ENCODE measurements at regions not wholly inside any gene's neighbourhood (a gene's known extent, or its start where the extent isn't known, plus 50 kb on each side); places are given as distances from the start of the nearest gene placed in this dataset.
A peak's percentile ranks its signal among the peaks of the same experiment; 100 is the strongest.

DNA sequence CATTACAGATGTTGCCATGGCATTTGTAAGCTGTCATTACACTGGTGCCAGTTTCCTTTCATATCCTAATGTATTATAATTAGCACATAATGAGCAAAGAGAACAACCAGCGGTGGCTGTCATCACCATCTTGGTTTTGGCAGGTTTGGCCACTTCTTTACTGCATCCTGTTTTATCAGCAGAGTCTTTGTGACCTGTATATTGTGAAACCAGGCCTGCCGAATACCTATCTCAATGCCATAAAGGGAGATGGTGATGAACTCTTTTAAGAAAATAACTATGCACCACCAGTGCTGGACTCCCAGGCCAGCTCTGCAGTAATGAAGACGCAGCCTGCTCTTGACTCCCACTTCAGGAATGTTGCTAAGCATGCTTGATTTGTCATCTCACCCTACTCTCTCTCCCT, 458.1 kb upstream of the NR2F2 start:
- Histone ChIP-seq H3K27me3 (replicated peaks; ENCODE audit: insufficient read depth) (no peaks in the 10 kb centered on the region), H3K9me3 (no peaks in the 10 kb centered on the region), H3K4me3 (no peak overlapping the region), H3K27ac (no peak overlapping the region), H3K36me3 (no peaks in the 10 kb centered on the region), H3K4me1 (replicated peaks) (no peaks in the 10 kb centered on the region)
- TF ChIP-seq POLR2AphosphoS5 (IDR thresholded peaks at IDR 0.05): no peak
- TF ChIP-seq POLR2A (IDR thresholded peaks at IDR 0.05): no peak
- TF ChIP-seq, protein P1, sequence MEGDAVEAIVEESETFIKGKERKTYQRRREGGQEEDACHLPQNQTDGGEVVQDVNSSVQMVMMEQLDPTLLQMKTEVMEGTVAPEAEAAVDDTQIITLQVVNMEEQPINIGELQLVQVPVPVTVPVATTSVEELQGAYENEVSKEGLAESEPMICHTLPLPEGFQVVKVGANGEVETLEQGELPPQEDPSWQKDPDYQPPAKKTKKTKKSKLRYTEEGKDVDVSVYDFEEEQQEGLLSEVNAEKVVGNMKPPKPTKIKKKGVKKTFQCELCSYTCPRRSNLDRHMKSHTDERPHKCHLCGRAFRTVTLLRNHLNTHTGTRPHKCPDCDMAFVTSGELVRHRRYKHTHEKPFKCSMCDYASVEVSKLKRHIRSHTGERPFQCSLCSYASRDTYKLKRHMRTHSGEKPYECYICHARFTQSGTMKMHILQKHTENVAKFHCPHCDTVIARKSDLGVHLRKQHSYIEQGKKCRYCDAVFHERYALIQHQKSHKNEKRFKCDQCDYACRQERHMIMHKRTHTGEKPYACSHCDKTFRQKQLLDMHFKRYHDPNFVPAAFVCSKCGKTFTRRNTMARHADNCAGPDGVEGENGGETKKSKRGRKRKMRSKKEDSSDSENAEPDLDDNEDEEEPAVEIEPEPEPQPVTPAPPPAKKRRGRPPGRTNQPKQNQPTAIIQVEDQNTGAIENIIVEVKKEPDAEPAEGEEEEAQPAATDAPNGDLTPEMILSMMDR (IDR thresholded peaks at IDR 0.05): no peak
- WGBS: 84% methylated on average over 3 of the region's 3 CpGs
- intact Hi-C loops (cut with DNase I): no loop called here
- DNase-seq (ENCODE audit: low spot score): no peak

DNA sequence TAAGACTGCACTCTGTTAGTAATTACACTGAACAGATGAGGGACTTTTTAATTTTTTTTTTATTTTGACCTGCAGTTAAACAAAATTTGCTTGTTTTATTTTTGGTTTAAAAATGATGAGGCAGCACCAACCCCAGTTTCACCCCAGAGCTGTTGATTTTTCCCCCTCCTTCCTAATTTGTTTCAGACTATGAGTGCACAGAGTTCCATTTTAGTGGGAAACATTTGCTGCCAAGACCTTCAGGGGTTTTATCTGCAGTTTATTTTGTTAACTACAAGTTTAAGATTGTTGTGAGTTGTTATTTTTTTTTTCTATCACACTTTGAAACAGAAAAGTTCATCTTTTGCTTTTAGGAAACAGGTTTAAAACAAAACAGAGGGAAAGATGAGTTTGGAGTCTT, 455.9 kb upstream of the NR2F2 start:
- H3K4me1 ChIP-seq (replicated peaks): no peaks in the 10 kb centered on the region
- no peaks in the 10 kb centered on the region for H3K9me3 ChIP-seq
- TF ChIP-seq, protein P1 (IDR thresholded peaks at IDR 0.05): no peak
- TF ChIP-seq POLR2AphosphoS5 (IDR thresholded peaks at IDR 0.05): no peak
- TF ChIP-seq POLR2A (IDR thresholded peaks at IDR 0.05): no peak
- H3K4me3 ChIP-seq: no peak overlapping the region
- intact Hi-C loops (cut with DNase I): no loop called here
- no peaks in the 10 kb centered on the region for H3K27me3 ChIP-seq (replicated peaks; ENCODE audit: insufficient read depth)
- DNase-seq (ENCODE audit: low spot score): no peak
- H3K36me3 ChIP-seq: no peaks in the 10 kb centered on the region
- H3K27ac ChIP-seq: no peak overlapping the region

DNA sequence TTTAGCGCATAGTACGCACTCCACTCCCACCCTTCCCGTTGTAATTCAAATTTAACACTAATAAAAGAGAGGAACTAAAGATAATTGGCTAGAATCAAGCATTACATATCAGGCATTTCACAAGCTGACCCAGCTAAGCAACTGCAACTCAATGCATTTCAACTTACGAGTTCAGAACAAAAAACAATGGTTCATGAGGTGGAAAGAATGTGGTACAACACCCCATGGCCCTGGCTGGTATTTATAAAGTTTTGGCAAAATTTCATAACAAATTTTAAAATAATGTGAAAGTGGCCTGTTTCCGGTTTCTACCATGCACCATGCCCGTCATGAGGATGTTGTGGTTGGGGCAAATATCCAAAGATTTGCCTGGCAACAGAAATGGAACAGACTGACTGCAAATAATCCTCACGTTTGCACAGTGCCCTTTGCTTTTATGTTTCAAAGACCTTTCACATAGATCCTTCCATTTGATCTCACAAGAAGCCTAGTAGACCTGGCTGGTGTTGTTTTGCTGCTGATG, 455.3 kb upstream of the NR2F2 start:
- Histone ChIP-seq H3K36me3 (no peaks in the 10 kb centered on the region), H3K27me3 (replicated peaks; ENCODE audit: insufficient read depth) (no peaks in the 10 kb centered on the region), H3K4me3 (no peak overlapping the region), H3K27ac (no peak overlapping the region), H3K4me1 (replicated peaks) (no peaks in the 10 kb centered on the region), H3K9me3 (no peaks in the 10 kb centered on the region)
- no peak for TF ChIP-seq POLR2A (IDR thresholded peaks at IDR 0.05)
- TF ChIP-seq, protein P1 (IDR thresholded peaks at IDR 0.05): peak in 1 of 4 experiments; percentile 15
- WGBS: 16% methylated on average over 7 of the region's 7 CpGs
- intact Hi-C loops (cut with DNase I): no loop called here
- peak; percentile 6 for DNase-seq (ENCODE audit: low spot score)

DNA sequence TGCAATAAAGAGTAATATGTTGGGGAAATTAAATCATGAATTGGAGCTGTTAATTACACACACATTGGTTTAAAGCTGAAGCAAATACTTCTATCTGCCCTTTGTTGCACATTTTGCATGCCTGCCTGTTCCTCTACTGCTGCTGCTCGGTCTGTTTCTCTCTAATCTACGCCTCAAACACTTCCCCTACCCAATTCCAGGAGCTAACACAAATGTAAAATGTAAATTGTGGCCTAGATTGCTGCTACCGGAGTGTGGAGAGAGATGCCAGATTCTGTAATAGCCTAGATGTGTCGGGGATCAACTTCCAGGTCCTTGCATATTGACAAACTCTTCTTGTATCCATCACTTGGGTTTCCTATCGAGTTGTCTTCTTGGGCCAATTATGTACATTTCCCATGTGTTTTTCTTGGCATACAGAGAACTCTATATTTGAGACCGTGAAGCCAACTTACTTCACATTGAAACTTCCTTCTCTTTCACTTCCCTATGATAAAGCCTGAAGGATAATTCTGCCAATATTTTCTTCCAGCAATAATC, 450.4 kb upstream of the NR2F2 start:
- intact Hi-C loops (cut with DNase I): no loop called here
- H3K9me3 ChIP-seq: no peaks in the 10 kb centered on the region
- no peak overlapping the region for H3K27ac ChIP-seq
- 84% methylated on average over 6 of the region's 6 CpGs for WGBS
- no peak for DNase-seq (ENCODE audit: low spot score)
- TF ChIP-seq POLR2A (IDR thresholded peaks at IDR 0.05) (no peak), POLR2AphosphoS5 (IDR thresholded peaks at IDR 0.05) (no peak)
- H3K36me3 ChIP-seq: no peaks in the 10 kb centered on the region
- H3K27me3 ChIP-seq (replicated peaks; ENCODE audit: insufficient read depth): no peaks in the 10 kb centered on the region
- no peaks in the 10 kb centered on the region for H3K4me1 ChIP-seq (replicated peaks)
- no peak overlapping the region for H3K4me3 ChIP-seq

DNA sequence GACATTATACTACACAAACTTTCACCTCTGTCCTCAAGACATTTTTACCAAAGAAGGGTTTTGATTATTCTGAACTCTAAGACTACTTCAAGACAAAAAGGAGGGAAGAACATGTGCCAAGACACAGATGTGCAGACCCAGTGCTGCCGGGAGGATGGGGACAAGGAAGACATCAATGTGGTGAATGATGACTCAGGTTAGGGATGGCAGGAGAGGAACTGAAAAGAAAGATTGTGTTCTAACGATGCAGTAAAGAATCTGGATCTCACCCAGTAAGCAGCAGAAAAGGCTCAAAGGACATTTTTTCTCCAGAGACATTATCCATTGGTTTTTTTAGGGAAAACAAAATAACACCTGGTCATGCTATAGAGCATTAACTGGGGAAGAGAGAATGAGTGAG, 449.9 kb upstream of the NR2F2 start:
- H3K27ac ChIP-seq: no peak overlapping the region
- H3K27me3 ChIP-seq (replicated peaks; ENCODE audit: insufficient read depth): no peaks in the 10 kb centered on the region
- no peaks in the 10 kb centered on the region for H3K36me3 ChIP-seq
- TF ChIP-seq POLR2AphosphoS5 (IDR thresholded peaks at IDR 0.05) (no peak), POLR2A (IDR thresholded peaks at IDR 0.05) (no peak)
- TF ChIP-seq, protein P1 (IDR thresholded peaks at IDR 0.05): no peak
- no peaks in the 10 kb centered on the region for H3K9me3 ChIP-seq
- 42% methylated on average over 2 of the region's 2 CpGs for WGBS
- no peak for DNase-seq (ENCODE audit: low spot score)
- no peaks in the 10 kb centered on the region for H3K4me1 ChIP-seq (replicated peaks)
- intact Hi-C loops (cut with DNase I): no loop called here
- no peak overlapping the region for H3K4me3 ChIP-seq
